ENCODE measurements at regions not wholly inside any gene's neighbourhood (a gene's known extent, or its start where the extent isn't known, plus 50 kb on each side); places are given as distances from the start of the nearest gene placed in this dataset.

DNA sequence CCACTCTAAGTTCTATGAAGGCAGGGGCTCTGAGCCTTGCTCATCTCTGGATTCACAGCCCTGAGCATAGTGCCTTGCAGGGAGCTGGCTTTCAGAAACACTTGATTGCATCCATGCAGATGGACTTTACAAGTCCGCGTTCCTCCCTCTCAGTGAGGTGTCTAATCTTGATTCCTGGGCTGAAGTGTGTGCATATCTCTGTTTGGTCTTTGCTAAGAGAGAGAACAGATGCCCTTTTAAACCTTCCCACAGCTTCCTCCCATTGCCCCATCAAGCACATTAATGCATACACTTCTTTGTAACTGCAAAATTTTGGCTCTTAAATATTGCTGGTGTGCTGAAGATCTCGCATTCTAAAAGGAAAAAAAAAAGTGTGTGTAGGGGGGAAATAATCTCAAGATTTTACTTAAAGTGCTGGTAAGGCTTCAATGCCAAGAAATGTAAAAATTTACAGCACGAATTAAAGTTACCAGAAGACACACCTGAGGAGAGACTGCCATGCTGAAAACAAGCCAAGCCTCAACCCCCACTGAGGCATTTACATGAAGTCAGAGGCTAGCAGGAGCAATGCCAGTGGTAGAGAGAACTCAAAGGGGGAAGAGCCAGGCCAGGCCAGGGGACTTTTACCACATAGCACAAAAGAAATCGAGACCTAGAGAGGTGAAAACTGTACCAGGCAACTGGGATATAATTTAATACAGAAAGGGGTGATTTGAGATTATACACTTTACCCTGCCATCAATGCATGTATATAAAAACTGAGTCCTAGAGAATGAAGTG, 492.1 kb downstream of the SOX6 start:
- Histone ChIP-seq H3K79me2 (ENCODE audit: insufficient read depth, low read length) (no peaks in the 10 kb centered on the region), H4K8ac (replicated peaks; ENCODE audit: insufficient read length, low read depth, low read length) (no peak overlapping the region), H3K23ac (ENCODE audit: insufficient read length, low read depth, low read length) (no peak overlapping the region), H3K14ac (ENCODE audit: insufficient read depth, low read length) (no peak overlapping the region), H3K56ac (ENCODE audit: insufficient read length, low read depth, low read length) (no peak overlapping the region), H3K27ac (ENCODE audit: insufficient read length, low read depth, low read length) (no peak overlapping the region), H3K9ac (ENCODE audit: extremely low read depth, insufficient read length, low read length) (no peak overlapping the region), H2BK12ac (ENCODE audit: insufficient read length, low read depth, low read length) (no peak overlapping the region), H2AK5ac (ENCODE audit: insufficient read length, low read length) (no peak overlapping the region), H3T11ph (ENCODE audit: low read length) (no peak overlapping the region), H2AFZ (ENCODE audit: low read length) (no peak overlapping the region), H2BK15ac (ENCODE audit: low read depth, low read length) (no peak overlapping the region), H3K23me2 (ENCODE audit: insufficient read length, low read depth, low read length, poor library complexity, severe bottlenecking) (no peaks in the 10 kb centered on the region), H4K91ac (ENCODE audit: insufficient read length, low read depth, low read length) (no peak overlapping the region), H2BK5ac (ENCODE audit: insufficient read length, low read length) (no peak overlapping the region), H3K4me1 (ENCODE audit: insufficient read depth, low read length) (peaks cover 3% of the 10 kb centered on the region; the same call in 1 of the 2 replicates), H3K4ac (ENCODE audit: low read depth, low read length) (no peak overlapping the region), H3K27me3 (ENCODE audit: insufficient read depth, low read length) (no peaks in the 10 kb centered on the region), H2BK120ac (ENCODE audit: low read depth, low read length, poor library complexity, severe bottlenecking) (no peak overlapping the region), H3K4me2 (ENCODE audit: insufficient read depth, insufficient read length, low read length) (no peak overlapping the region), H3K18ac (ENCODE audit: insufficient read length, low read depth, low read length) (no peak overlapping the region), H4K5ac (ENCODE audit: insufficient read length, low read depth, low read length) (no peak overlapping the region), H3K79me1 (ENCODE audit: insufficient read depth, low read depth, low read length, poor library complexity, severe bottlenecking) (no peaks in the 10 kb centered on the region), H4K20me1 (ENCODE audit: control insufficient read depth, insufficient read depth, insufficient read length) (no peaks in the 10 kb centered on the region), H2BK20ac (ENCODE audit: low read depth, low read length, poor library complexity, severe bottlenecking) (no peak overlapping the region), H3K9me3 (ENCODE audit: control insufficient read depth, low read depth, low read length) (no peaks in the 10 kb centered on the region)
- no CpG with 5 or more reads among the region's 5 CpGs for WGBS (ENCODE audit: extremely low coverage, insufficient read length, low lambda C conversion rate)
- peaks cover 2% of the 10 kb centered on the region for H3K27me3 Mint-ChIP-seq (ENCODE audit: low read depth)
- no peak overlapping the region; a peak in 2 of 7 replicates for H3K27ac Mint-ChIP-seq
- no peak for DNase-seq
- TF ChIP-seq, protein P1, sequence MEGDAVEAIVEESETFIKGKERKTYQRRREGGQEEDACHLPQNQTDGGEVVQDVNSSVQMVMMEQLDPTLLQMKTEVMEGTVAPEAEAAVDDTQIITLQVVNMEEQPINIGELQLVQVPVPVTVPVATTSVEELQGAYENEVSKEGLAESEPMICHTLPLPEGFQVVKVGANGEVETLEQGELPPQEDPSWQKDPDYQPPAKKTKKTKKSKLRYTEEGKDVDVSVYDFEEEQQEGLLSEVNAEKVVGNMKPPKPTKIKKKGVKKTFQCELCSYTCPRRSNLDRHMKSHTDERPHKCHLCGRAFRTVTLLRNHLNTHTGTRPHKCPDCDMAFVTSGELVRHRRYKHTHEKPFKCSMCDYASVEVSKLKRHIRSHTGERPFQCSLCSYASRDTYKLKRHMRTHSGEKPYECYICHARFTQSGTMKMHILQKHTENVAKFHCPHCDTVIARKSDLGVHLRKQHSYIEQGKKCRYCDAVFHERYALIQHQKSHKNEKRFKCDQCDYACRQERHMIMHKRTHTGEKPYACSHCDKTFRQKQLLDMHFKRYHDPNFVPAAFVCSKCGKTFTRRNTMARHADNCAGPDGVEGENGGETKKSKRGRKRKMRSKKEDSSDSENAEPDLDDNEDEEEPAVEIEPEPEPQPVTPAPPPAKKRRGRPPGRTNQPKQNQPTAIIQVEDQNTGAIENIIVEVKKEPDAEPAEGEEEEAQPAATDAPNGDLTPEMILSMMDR (conservative IDR thresholded peaks at IDR 0.05) = no peak
- peaks cover 0 to 2% (median 0%) of the 10 kb centered on the region in 3 experiments; a peak in 1 of 7 replicates for H3K36me3 Mint-ChIP-seq (ENCODE audit: insufficient read depth in 1 of 3, low read depth in 3 of 3)
- peaks cover 22 to 26% of the 10 kb centered on the region in 2 experiments for H3K4me1 Mint-ChIP-seq
- H3K9me3 Mint-ChIP-seq = no peaks in the 10 kb centered on the region; a peak in 1 of 5 replicates
- no peak overlapping the region for H3K4me3 Mint-ChIP-seq

Measured in H9 (cell line).